OCI-LY3 (cell line): ENCODE measurements at regions not wholly inside any gene's neighbourhood (a gene's known extent, or its start where the extent isn't known, plus 50 kb on each side); places are given as distances from the start of the nearest gene placed in this dataset.

ENCODE experiments used
- H2AFZ ChIP-seq: fragments of 200-600, 300-600 bp; shearing (Covaris generic); 2 replicates; pipeline ENCODE4 v1.6.0; 2014; ENCODE audit warnings: antibody characterized with exemption, low read depth, low read length
- H3K27ac ChIP-seq: fragments of 200-600, 300-600 bp; sonication (generic); 2 replicates; pipeline ENCODE4 v1.5.1; 2014; ENCODE audit warnings: mild to moderate bottlenecking, low read length, moderate library complexity, mixed read lengths
- H3K27me3 ChIP-seq: fragments of 200-600, 300-600 bp; sonication (generic); 2 replicates; pipeline ENCODE4 v1.6.1; 2014; ENCODE audit warnings: low read depth, low read length, mixed read lengths
- H3K36me3 ChIP-seq: fragments of 200-600, 300-600 bp; sonication (generic); replicated peaks from 2 replicates; pipeline ENCODE3; 2014; ENCODE audit warnings: low read depth, low read length, mixed read lengths
- H3K4me1 ChIP-seq: fragments of 300-600, 200-600 bp; sonication (generic); 2 replicates; pipeline ENCODE4 v1.6.1; 2014; ENCODE audit warnings: low read length, mixed read lengths
- H3K4me2 ChIP-seq: fragments of 200-600, 300-600 bp; sonication (generic); 2 replicates; pipeline ENCODE4 v1.6.1; 2014; ENCODE audit warnings: low read length, mixed read lengths
- H3K4me3 ChIP-seq: fragments of 300-600, 200-600 bp; sonication (generic); 2 replicates; pipeline ENCODE4 v1.5.1; 2014; ENCODE audit warnings: antibody characterized with exemption, mild to moderate bottlenecking, low read length, moderate library complexity
- H3K79me2 ChIP-seq: fragments of 300-600, 200-600 bp; shearing (Covaris generic); 2 replicates; pipeline ENCODE4 v1.6.1; 2014; ENCODE audit warnings: mild to moderate bottlenecking, low read length, mixed read lengths
- H3K9ac ChIP-seq: fragments of 300-600, 200-600 bp; shearing (Covaris generic); 2 replicates; pipeline ENCODE4 v1.6.0; 2014; ENCODE audit warnings: mild to moderate bottlenecking, low read length, moderate library complexity
- H3K9me3 ChIP-seq: fragments of 200-600, 300-600 bp; shearing (Covaris generic); 2 replicates; pipeline ENCODE4 v1.6.1; 2014; ENCODE audit warnings: low read length, mixed read lengths; ENCODE audit not compliant: insufficient read depth
- H4K20me1 ChIP-seq: fragments of 200-600, 300-600 bp; sonication (generic); 2 replicates; pipeline ENCODE4 v1.6.1; 2016; ENCODE audit warnings: low read length, mixed read lengths; ENCODE audit not compliant: insufficient read depth
- EZH2phosphoT487 ChIP-seq: fragments of 200-600 bp; shearing (Covaris generic); IDR thresholded peaks from 2 replicates; pipeline ENCODE4 v1.6.1; 2018; ENCODE audit warnings: antibody characterized with exemption, mixed run types, low read depth
- TF ChIP-seq, protein P1 (sequence below): fragments of 200-600, 300-600 bp; sonication (generic); IDR thresholded peaks from 2 replicates; pipeline ENCODE4 v1.5.1; 2014; ENCODE audit warnings: antibody characterized with exemption, low read length, low read depth

DNA sequence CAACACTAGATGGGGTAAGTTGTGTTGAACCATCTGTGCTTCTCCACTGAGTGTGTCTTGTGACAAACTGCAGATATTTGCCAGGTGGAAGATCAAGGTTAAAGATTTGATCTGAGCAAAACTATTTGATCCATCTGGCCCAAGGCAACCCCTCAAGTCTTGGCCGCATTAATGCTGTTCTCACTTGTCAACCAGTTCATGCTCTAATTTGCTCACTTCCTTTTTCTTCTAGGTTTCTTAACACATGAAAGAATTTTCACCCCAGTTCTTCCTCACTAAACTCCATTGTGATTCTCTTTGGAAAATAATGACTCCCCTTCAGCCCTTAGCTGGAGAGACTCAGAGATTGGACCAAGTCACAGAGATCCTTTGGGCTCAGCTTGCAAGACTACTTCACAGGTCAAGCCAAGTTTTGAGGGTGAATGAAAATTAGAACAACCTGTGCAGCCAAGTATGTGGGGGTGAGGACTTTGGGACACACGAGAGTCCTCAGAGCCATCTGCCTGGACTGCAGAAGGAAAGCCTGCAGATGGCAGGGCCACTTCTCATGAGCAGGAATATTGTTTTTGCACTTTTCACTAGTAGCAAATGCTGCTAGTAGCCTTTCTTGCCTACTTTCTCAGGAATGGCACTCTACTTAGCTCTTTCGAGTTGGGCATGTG, 166.5 kb downstream of the AXIN2 start:
- no peak overlapping the region for H2AFZ ChIP-seq
- H3K27ac ChIP-seq: no peak overlapping the region
- TF ChIP-seq, protein P1, sequence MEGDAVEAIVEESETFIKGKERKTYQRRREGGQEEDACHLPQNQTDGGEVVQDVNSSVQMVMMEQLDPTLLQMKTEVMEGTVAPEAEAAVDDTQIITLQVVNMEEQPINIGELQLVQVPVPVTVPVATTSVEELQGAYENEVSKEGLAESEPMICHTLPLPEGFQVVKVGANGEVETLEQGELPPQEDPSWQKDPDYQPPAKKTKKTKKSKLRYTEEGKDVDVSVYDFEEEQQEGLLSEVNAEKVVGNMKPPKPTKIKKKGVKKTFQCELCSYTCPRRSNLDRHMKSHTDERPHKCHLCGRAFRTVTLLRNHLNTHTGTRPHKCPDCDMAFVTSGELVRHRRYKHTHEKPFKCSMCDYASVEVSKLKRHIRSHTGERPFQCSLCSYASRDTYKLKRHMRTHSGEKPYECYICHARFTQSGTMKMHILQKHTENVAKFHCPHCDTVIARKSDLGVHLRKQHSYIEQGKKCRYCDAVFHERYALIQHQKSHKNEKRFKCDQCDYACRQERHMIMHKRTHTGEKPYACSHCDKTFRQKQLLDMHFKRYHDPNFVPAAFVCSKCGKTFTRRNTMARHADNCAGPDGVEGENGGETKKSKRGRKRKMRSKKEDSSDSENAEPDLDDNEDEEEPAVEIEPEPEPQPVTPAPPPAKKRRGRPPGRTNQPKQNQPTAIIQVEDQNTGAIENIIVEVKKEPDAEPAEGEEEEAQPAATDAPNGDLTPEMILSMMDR: peak; percentile 8; the same call in 1 of the 2 replicates
- TF ChIP-seq EZH2phosphoT487: no peak
- H3K4me2 ChIP-seq: no peak overlapping the region
- no peaks in the 10 kb centered on the region for H3K36me3 ChIP-seq
- no peaks in the 10 kb centered on the region for H3K79me2 ChIP-seq
- no peak overlapping the region for H3K9ac ChIP-seq
- no peaks in the 10 kb centered on the region for H3K9me3 ChIP-seq
- H4K20me1 ChIP-seq: no peaks in the 10 kb centered on the region
- H3K4me1 ChIP-seq: peaks cover 9% of the 10 kb centered on the region
- no peak overlapping the region for H3K4me3 ChIP-seq
- no peaks in the 10 kb centered on the region; the same call in 1 of the 2 replicates for H3K27me3 ChIP-seq

DNA sequence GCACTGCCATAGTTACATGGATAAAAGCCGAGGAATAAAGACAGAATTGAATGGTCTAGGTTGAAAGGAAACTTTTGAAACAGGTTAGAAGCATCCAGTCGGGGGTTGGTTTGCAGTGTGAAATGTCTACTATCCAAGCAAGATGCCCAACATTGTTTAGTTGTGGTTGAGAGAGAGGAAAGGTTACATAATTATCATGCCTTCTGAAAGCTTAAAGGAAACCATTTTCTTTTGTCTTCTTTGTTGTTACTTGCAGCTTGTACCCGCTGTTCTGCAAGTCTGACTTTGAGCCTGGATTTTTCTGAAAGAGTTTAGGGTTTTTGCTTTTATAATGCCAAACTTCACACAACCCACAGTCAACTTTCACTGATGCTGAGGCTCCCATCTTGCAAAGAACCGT, 167.9 kb downstream of the AXIN2 start:
- no peaks in the 10 kb centered on the region for H3K79me2 ChIP-seq
- H3K4me2 ChIP-seq: no peak overlapping the region

DNA sequence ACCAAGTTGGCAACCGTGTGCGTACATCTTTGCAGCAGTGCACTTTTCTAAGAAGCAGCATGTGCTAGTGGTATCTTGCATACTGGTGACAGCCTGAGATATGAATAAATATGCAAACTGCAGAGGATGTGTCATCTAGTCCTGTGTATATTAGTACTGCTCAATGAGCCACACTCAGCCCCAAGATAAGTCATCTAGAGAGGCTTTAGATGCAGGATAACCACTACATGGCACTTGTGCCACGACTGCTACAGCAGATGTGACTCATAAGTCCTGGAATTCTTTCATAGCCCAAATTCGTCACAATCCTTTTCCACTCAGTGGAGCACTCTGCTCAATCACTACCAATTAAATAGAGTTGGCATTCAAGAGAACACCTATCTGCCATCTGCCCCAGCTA, 171.5 kb downstream of the AXIN2 start:
- Histone ChIP-seq H3K36me3 (no peaks in the 10 kb centered on the region), H3K4me3 (no peak overlapping the region), H3K9ac (no peak overlapping the region), H3K27me3 (no peaks in the 10 kb centered on the region), H3K79me2 (no peaks in the 10 kb centered on the region), H3K4me1 (peaks cover 5% of the 10 kb centered on the region), H4K20me1 (no peaks in the 10 kb centered on the region), H2AFZ (no peak overlapping the region), H3K9me3 (no peaks in the 10 kb centered on the region), H3K4me2 (no peak overlapping the region), H3K27ac (no peak overlapping the region)
- no peak for TF ChIP-seq EZH2phosphoT487
- TF ChIP-seq, protein P1: no peak

More for the DNA sequence above, 167.9 kb downstream of the AXIN2 start:
- Histone ChIP-seq H3K9ac (no peak overlapping the region), H3K27me3 (no peaks in the 10 kb centered on the region; the same call in 1 of the 2 replicates), H3K36me3 (no peaks in the 10 kb centered on the region), H3K4me3 (no peak overlapping the region), H3K27ac (no peak overlapping the region), H3K9me3 (no peaks in the 10 kb centered on the region), H4K20me1 (no peaks in the 10 kb centered on the region), H3K4me1 (peaks cover 9% of the 10 kb centered on the region), H2AFZ (no peak overlapping the region)
- TF ChIP-seq EZH2phosphoT487: no peak
- TF ChIP-seq, protein P1: no peak

DNA sequence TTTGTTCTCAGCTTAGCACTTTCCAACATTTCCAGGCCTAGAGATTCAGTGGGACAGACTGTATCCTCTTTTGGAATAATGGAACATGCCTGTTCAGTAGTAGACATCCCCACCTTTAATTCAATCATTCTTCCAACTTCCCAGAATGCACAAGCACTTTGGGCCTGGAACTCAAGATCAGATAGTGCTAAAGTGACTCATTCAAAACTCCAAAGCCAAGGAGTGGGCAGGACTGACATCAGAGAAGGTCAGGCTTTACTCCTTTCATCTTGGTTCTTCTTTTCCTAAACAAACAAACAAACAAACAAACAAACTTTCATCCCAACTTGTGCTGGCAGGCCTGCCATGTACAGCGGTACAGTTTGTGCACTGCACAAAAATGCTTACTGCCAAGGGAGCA, 172.0 kb downstream of the AXIN2 start:
- no peaks in the 10 kb centered on the region for H3K27me3 ChIP-seq
- no peaks in the 10 kb centered on the region for H3K36me3 ChIP-seq
- H3K4me2 ChIP-seq: no peak overlapping the region
- H3K4me3 ChIP-seq: no peak overlapping the region
- H3K9ac ChIP-seq: no peak overlapping the region
- H3K27ac ChIP-seq: no peak overlapping the region
- no peak for TF ChIP-seq EZH2phosphoT487
- TF ChIP-seq, protein P1: no peak
- H3K4me1 ChIP-seq: peaks cover under 1% of the 10 kb centered on the region
- H2AFZ ChIP-seq: no peak overlapping the region
- no peaks in the 10 kb centered on the region for H4K20me1 ChIP-seq
- no peaks in the 10 kb centered on the region for H3K79me2 ChIP-seq
- H3K9me3 ChIP-seq: no peaks in the 10 kb centered on the region
